Fibroblast of the aortic adventitia (primary cell): ENCODE measurements at regions not wholly inside any gene's neighbourhood (a gene's known extent, or its start where the extent isn't known, plus 50 kb on each side); places are given as distances from the start of the nearest gene placed in this dataset.

Experiments used
- DNase-seq: peaks from one replicate; pipeline ENCODE4 v3.0.0-alpha.2; 2010; ENCODE audit warnings: low read depth
- H3K4me3 ChIP-seq: 2 replicates; pipeline ENCODE4 v1.5.1; 2011; ENCODE audit warnings: low read depth, mild to moderate bottlenecking, control low read depth, low read length, moderate library complexity
- TF ChIP-seq, protein P1 (sequence below): IDR thresholded peaks from 2 replicates; pipeline ENCODE4 v1.5.1; 2011; ENCODE audit warnings: mild to moderate bottlenecking, low read length, control low read depth, inconsistent platforms; ENCODE audit not compliant: insufficient read depth

DNA sequence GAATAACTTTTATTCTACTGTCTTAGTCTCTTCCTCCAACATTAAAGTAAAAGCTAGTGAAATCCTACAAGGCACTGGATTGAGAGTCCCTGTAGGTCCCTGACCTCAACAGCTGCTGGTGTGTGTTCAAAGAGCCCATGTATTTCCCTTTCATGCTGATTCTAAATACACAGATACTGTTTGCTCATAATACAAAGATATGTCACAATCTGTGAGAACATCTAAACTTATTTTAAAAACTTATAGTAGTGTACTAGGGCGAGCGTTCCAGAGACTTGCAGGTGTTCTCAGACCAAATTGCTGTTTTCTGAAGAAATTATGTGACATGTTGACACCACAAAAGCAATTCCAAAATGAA is 145.9 kb upstream of the LIPC start:
- no peak for DNase-seq
- no peak overlapping the region for H3K4me3 ChIP-seq
- TF ChIP-seq, protein P1, sequence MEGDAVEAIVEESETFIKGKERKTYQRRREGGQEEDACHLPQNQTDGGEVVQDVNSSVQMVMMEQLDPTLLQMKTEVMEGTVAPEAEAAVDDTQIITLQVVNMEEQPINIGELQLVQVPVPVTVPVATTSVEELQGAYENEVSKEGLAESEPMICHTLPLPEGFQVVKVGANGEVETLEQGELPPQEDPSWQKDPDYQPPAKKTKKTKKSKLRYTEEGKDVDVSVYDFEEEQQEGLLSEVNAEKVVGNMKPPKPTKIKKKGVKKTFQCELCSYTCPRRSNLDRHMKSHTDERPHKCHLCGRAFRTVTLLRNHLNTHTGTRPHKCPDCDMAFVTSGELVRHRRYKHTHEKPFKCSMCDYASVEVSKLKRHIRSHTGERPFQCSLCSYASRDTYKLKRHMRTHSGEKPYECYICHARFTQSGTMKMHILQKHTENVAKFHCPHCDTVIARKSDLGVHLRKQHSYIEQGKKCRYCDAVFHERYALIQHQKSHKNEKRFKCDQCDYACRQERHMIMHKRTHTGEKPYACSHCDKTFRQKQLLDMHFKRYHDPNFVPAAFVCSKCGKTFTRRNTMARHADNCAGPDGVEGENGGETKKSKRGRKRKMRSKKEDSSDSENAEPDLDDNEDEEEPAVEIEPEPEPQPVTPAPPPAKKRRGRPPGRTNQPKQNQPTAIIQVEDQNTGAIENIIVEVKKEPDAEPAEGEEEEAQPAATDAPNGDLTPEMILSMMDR = no peak

GRCh38 chr15:58286523-58286922 is 145.3 kb upstream of the LIPC start:
- H3K4me3 ChIP-seq = no peak overlapping the region
- DNase-seq = no peak
- TF ChIP-seq, protein P1 = no peak

- no peak for DNase-seq
- no peak overlapping the region for H3K4me3 ChIP-seq
- TF ChIP-seq, protein P1 = no peak
Observed at GRCh38 chr15:58287891-58288290, 143.9 kb upstream of the LIPC start.

- DNase-seq = peak; percentile 27
- TF ChIP-seq, protein P1 = no peak
- no peak overlapping the region for H3K4me3 ChIP-seq
Observed at GRCh38 chr15:58288592-58288991, 143.2 kb upstream of the LIPC start.

- DNase-seq = no peak
- TF ChIP-seq, protein P1 = no peak
- no peak overlapping the region for H3K4me3 ChIP-seq
Observed at GRCh38 chr15:58291848-58292247, 139.9 kb upstream of the LIPC start.

- TF ChIP-seq, protein P1 = no peak
- DNase-seq = peak; percentile 10
- no peak overlapping the region for H3K4me3 ChIP-seq
Observed at GRCh38 chr15:58292751-58293175, 139.0 kb upstream of the LIPC start.
